ENCODE measurements at regions not wholly inside any gene's neighbourhood (a gene's known extent, or its start where the extent isn't known, plus 50 kb on each side); places are given as distances from the start of the nearest gene placed in this dataset.

GRCh38 chr9:107782789-107783188 is 293.2 kb upstream of the KLF4 start:
- TF ChIP-seq, protein P1, sequence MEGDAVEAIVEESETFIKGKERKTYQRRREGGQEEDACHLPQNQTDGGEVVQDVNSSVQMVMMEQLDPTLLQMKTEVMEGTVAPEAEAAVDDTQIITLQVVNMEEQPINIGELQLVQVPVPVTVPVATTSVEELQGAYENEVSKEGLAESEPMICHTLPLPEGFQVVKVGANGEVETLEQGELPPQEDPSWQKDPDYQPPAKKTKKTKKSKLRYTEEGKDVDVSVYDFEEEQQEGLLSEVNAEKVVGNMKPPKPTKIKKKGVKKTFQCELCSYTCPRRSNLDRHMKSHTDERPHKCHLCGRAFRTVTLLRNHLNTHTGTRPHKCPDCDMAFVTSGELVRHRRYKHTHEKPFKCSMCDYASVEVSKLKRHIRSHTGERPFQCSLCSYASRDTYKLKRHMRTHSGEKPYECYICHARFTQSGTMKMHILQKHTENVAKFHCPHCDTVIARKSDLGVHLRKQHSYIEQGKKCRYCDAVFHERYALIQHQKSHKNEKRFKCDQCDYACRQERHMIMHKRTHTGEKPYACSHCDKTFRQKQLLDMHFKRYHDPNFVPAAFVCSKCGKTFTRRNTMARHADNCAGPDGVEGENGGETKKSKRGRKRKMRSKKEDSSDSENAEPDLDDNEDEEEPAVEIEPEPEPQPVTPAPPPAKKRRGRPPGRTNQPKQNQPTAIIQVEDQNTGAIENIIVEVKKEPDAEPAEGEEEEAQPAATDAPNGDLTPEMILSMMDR (IDR thresholded peaks at IDR 0.05; ENCODE audit: low read depth, low read length, missing input control), result no peak
- no peak for TF ChIP-seq JUND (IDR thresholded peaks at IDR 0.05)
- no peak for TF ChIP-seq FOXA1 (IDR thresholded peaks at IDR 0.05)
- TF ChIP-seq GABPA (IDR thresholded peaks at IDR 0.05 in 1 of 2, conservative IDR thresholded peaks at IDR 0.05 in 1 of 2), result no peak
- TF ChIP-seq YY1 (IDR thresholded peaks at IDR 0.05), result no peak
- TF ChIP-seq MAX (IDR thresholded peaks at IDR 0.05), result no peak
- TF ChIP-seq, protein P2, sequence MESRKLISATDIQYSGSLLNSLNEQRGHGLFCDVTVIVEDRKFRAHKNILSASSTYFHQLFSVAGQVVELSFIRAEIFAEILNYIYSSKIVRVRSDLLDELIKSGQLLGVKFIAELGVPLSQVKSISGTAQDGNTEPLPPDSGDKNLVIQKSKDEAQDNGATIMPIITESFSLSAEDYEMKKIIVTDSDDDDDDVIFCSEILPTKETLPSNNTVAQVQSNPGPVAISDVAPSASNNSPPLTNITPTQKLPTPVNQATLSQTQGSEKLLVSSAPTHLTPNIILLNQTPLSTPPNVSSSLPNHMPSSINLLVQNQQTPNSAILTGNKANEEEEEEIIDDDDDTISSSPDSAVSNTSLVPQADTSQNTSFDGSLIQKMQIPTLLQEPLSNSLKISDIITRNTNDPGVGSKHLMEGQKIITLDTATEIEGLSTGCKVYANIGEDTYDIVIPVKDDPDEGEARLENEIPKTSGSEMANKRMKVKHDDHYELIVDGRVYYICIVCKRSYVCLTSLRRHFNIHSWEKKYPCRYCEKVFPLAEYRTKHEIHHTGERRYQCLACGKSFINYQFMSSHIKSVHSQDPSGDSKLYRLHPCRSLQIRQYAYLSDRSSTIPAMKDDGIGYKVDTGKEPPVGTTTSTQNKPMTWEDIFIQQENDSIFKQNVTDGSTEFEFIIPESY (IDR thresholded peaks at IDR 0.05), result no peak
